ENCODE measurements at regions not wholly inside any gene's neighbourhood (a gene's known extent, or its start where the extent isn't known, plus 50 kb on each side); places are given as distances from the start of the nearest gene placed in this dataset.
A peak's percentile ranks its signal among the peaks of the same experiment; 100 is the strongest.

GRCh38 chr22:17272511-17272991 is 53.3 kb upstream of the ADA2 start:
- no peak for ATAC-seq (ENCODE audit: low FRiP score)
- Histone ChIP-seq H3K27me3 (ENCODE audit: control insufficient read depth in 1 of 2, insufficient read depth in 2 of 2, low read length in 1 of 2) (no peaks in the 10 kb centered on the region), H3K36me3 (ENCODE audit: control insufficient read depth in 1 of 2, insufficient read depth in 2 of 2, low read length in 1 of 2) (no peaks in the 10 kb centered on the region), H3K4me3 (ENCODE audit: low read length in 2 of 2) (no peak overlapping the region), H3K4me1 (ENCODE audit: control insufficient read depth in 1 of 2, insufficient read depth in 2 of 2, low read length in 2 of 2) (no peaks in the 10 kb centered on the region), H3K9me3 (ENCODE audit: control insufficient read depth, low read length) (no peaks in the 10 kb centered on the region), H3K27ac (ENCODE audit: low read depth in 1 of 2, low read length in 2 of 2) (no peak overlapping the region)
- intact Hi-C loops (cut with DNase I) = no loop called here
- 17 to 27% methylated on average over 4 of the region's 4 CpGs for WGBS, 2 donors
- peak in 1 of 2 donors; percentile 51 for DNase-seq

GRCh38 chr22:17271711-17272451 is 52.6 kb upstream of the ADA2 start:
- Histone ChIP-seq H3K27me3 (ENCODE audit: control insufficient read depth in 1 of 2, insufficient read depth in 2 of 2, low read length in 1 of 2) (no peaks in the 10 kb centered on the region), H3K4me3 (ENCODE audit: low read length in 2 of 2) (no peak overlapping the region), H3K27ac (ENCODE audit: low read depth in 1 of 2, low read length in 2 of 2) (no peak overlapping the region), H3K4me1 (ENCODE audit: control insufficient read depth in 1 of 2, insufficient read depth in 2 of 2, low read length in 2 of 2) (no peaks in the 10 kb centered on the region), H3K9me3 (ENCODE audit: control insufficient read depth, low read length) (no peaks in the 10 kb centered on the region), H3K36me3 (ENCODE audit: control insufficient read depth in 1 of 2, insufficient read depth in 2 of 2, low read length in 1 of 2) (no peaks in the 10 kb centered on the region)
- 75 to 79% methylated on average over 7 to 8 of the region's 8 CpGs for WGBS, 2 donors
- ATAC-seq (ENCODE audit: low FRiP score) = no peak
- intact Hi-C loops (cut with DNase I) = no loop called here
- peak in 1 of 2 donors; percentile 39 for DNase-seq

GRCh38 chr22:17269607-17270261 is 50.5 kb upstream of the ADA2 start:
- WGBS, 2 donors = 47 to 48% methylated on average over 14 of the region's 14 CpGs
- DNase-seq = peak in 1 of 2 donors; percentile 55
- Histone ChIP-seq H3K36me3 (ENCODE audit: control insufficient read depth in 1 of 2, insufficient read depth in 2 of 2, low read length in 1 of 2) (no peaks in the 10 kb centered on the region), H3K27me3 (ENCODE audit: control insufficient read depth in 1 of 2, insufficient read depth in 2 of 2, low read length in 1 of 2) (no peaks in the 10 kb centered on the region), H3K4me3 (ENCODE audit: low read length in 2 of 2) (no peak overlapping the region), H3K9me3 (ENCODE audit: control insufficient read depth, low read length) (no peaks in the 10 kb centered on the region), H3K4me1 (ENCODE audit: control insufficient read depth in 1 of 2, insufficient read depth in 2 of 2, low read length in 2 of 2) (no peaks in the 10 kb centered on the region), H3K27ac (ENCODE audit: low read depth in 1 of 2, low read length in 2 of 2) (no peak overlapping the region)
- intact Hi-C loops (cut with DNase I) = no loop called here
- ATAC-seq (ENCODE audit: low FRiP score) = no peak

- intact Hi-C loops (cut with DNase I) = no loop called here
- no peak for ATAC-seq (ENCODE audit: low FRiP score)
- 33 to 46% methylated on average over 2 of the region's 2 CpGs for WGBS, 2 donors
- no peaks in the 10 kb centered on the region for H3K9me3 ChIP-seq (ENCODE audit: control insufficient read depth, low read length)
- no peaks in the 10 kb centered on the region for H3K27me3 ChIP-seq (ENCODE audit: control insufficient read depth in 1 of 2, insufficient read depth in 2 of 2, low read length in 1 of 2)
- no peaks in the 10 kb centered on the region for H3K36me3 ChIP-seq (ENCODE audit: control insufficient read depth in 1 of 2, insufficient read depth in 2 of 2, low read length in 1 of 2)
- H3K4me1 ChIP-seq (ENCODE audit: control insufficient read depth in 1 of 2, insufficient read depth in 2 of 2, low read length in 2 of 2) = no peaks in the 10 kb centered on the region
- no peak overlapping the region for H3K27ac ChIP-seq (ENCODE audit: low read depth in 1 of 2, low read length in 2 of 2)
- peak in 1 of 2 donors; percentile 34 for DNase-seq
- no peak overlapping the region for H3K4me3 ChIP-seq (ENCODE audit: low read length in 2 of 2)
These were observed 50.0 kb upstream of the ADA2 start for GRCh38 chr22:17269224-17269606.
